IPS-NIHi11 (cell line): ENCODE measurements at regions not wholly inside any gene's neighbourhood (a gene's known extent, or its start where the extent isn't known, plus 50 kb on each side); places are given as distances from the start of the nearest gene placed in this dataset.

Experiments used
- DNase-seq: peaks from one replicate; pipeline ENCODE4 v3.0.0; 2012; ENCODE audit warnings: mixed read lengths, low spot score

- DNase-seq, result no peak
Observed at GRCh38 chr1:208903251-208903905, 659.2 kb upstream of the PLXNA2 start.

GRCh38 chr1:208907790-208908189 lies 663.6 kb upstream of the PLXNA2 start:
- DNase-seq, result no peak

GRCh38 chr1:208909011-208909984 lies 665.1 kb upstream of the PLXNA2 start:
- DNase-seq, result no peak

- no peak for DNase-seq
Observed at GRCh38 chr1:208910161-208910560, 666.0 kb upstream of the PLXNA2 start.

DNA sequence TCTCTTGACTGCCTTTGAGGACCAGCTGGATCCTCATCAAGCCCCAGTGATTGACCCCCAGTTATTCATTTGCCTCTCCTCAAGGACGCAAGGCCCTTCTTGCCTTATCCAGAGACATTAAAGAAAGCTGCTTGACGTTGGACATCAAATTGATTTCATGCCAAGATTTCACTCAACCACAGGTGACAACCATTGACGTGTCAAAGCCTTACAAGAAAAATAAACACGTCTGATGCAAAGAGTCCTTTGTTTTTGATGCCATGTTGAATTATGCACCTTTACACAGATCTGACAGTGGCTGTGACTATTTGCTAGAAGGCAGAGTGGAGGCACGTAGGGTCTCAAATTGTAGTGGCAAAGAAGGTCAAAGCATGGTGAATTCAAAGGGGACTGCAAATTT lies 666.2 kb upstream of the CAMK1G start:
- DNase-seq, result no peak

DNA sequence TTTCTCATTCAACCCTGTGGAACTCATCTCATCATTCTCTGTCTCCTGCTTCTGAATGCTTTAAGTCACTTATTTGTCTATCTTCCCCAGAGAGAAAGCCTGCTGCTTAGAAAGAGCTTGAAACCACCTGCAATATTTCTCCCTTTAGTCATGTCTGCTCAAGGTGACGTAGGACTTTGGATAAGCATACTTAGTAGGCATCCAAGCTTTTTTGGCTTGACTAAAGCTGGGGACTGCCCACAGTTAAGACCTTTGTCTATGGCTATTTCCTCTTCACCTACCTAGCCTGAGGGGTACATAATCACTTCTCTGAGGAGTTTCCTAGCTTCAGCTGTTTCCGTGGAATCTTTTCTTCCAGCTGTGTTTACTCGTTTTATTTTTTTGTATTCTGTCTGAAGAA lies 665.8 kb upstream of the CAMK1G start:
- DNase-seq, result no peak

DNA sequence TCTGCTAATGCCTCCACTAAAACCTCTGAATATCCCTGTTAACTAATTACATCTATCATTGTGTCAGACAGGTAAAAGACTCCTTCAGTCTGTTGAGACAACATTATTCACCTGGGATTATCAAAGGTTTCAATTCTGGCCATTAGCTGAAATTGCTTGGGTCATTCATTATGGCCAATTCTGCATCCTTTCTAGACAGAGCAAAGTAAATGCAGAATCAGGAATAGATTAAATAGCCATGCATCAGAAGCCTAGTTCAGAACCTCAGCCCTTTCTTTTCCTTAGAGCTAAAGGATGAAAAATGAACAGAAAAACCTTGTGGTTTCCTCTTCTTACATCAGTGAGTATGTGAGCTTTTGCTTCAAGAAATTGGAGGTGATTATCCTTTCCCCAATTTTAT lies 665.4 kb upstream of the CAMK1G start:
- DNase-seq, result no peak

DNA sequence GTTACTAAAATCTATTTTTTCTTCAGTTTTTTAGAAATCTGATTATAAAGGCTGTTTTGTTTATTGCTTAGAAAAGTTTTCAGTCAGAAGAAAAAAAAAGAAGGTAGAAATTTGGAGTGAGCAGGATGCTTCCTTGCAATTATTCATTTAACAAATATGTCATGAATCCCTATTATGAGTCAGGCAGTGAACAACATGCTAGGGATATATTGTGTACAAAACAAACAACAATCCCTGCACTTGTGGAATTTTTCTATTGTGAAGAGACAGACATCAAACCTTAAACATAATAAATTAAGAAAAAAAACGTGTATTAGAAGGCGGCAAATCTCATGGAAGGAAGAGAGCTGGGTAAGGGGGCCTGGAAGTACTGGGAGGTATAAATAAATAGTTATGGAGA lies 664.1 kb upstream of the CAMK1G start:
- no peak for DNase-seq

GRCh38 chr1:208921259-208921658 lies 662.3 kb upstream of the CAMK1G start:
- no peak for DNase-seq

GRCh38 chr1:208923456-208923855 lies 660.1 kb upstream of the CAMK1G start:
- DNase-seq, result no peak

DNA sequence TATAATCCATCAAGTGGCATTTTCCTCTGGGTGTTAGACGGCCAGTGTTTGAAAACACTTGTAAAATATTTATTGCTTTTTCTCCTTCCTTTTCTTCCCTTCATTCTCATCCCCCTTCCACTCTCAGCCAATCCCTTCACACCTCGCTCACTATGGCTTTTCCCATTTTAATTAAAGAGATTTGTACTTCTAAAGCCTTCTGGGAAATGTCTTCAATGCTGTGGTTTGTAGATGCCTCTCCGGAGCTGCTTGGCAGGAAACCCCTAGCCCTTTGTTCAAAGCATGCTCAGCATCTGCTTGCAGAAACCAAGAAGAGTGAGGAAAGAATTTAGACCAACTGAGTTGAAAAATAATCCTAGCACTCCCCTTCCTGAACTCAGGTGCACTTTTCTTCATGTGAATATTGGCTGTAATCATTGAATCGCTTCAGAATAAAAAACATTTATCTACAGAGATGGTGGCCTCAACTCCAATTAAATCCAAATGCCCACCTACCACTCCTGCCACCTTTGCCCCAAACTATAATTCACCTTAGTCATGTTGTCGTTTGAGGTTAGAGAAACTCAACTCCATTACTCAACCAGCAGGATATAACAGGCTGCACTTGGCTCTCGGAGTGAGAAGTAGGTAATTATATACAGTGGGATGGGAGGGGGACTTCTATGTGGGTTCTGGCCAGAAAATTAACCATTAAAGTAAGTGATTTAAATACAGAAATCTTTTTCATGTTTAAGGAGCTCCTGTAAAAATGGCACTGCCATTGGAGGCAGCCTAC lies 659.4 kb upstream of the CAMK1G start:
- DNase-seq, result no peak

- no peak for DNase-seq
Observed at GRCh38 chr1:208924928-208925327, 658.6 kb upstream of the CAMK1G start.

DNA sequence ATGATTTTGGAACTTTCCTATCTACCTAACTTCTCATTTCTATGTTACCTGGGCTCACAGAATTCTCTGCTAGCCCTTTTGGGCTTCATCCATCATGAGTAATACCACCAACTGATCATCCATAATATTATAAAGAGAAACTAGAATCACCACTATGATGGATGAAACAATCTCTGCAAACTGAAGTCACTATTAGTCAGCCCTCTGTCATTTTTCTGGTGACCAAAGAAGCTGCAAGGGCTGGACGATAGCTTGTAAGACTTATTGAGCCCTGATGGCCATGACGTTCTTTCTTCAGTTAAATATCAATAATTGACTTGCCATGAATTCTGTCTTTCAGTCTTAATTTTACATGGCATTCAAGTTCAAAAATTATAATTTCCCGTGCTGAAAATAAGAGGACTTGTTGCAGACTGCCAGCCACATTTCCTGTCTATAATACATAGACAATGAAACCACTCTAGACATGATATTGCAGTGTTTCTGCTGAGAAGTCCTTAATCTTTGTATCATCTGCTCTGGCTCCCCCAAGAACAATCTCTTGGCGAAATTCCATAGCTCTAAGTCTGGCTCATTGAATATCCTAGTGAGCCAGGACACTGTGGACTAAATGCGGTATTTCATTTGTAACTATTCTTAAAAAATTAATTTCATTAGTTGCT lies 655.0 kb upstream of the CAMK1G start:
- no peak for DNase-seq

DNA sequence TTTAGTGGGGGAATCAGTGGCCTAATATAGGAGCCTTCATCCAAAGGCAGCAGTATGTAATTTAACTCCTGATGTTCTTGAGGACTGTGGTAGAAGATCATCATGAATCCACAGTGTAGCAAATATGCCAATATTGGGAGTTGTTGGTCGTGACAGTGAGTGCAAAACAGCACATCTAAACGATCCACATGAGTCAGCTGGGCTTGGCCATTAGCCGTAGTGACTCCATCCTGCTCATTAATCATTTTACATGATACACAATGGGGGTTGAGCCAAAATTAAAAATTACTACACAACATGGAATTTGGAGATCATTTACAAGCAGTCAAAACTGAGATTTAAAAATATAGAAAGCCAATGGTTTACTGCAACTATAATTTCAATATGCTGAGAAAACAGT lies 653.9 kb upstream of the CAMK1G start:
- no peak for DNase-seq

DNA sequence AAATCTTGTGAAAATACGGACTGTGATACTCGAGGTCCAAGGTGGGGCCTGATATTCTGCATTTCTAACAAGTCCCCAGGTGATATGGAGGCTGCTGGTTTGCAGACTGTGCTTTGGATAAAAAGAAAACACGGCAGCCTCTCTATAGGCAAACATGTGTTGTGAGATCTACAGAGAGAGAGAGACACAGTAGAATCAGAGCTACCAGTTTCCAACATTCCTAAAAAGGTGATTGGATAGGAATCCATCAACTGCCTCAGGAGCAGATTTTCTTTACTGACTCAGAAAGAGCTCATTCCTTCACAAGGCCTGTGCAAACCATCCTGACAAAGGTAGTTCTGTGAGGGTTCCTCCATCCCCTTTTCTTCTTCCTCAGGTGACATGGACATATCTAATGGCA lies 651.6 kb upstream of the CAMK1G start:
- DNase-seq, result no peak

GRCh38 chr1:208933984-208934525 lies 649.5 kb upstream of the CAMK1G start:
- no peak for DNase-seq

DNA sequence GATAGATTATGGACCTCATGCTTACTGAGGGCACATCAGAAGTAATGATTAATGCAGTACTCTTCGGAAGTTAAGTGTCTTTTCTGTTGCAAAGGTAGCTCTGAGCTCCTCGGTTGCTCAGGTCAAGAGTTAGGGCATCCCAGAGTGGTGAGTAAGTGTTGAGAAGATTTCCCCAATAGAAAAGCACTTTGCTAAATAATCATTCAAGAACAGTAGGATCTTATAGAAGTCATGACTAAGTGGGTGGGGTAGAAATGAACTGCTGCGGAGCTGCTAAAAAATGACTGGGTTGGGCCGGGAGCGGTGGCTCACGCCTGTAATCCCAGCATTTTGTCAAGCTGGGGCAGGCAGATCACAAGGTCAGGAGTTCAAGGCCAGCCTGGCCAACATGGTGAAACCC lies 648.6 kb upstream of the CAMK1G start:
- no peak for DNase-seq

- no peak for DNase-seq
Observed at GRCh38 chr1:208935517-208936187, 647.9 kb upstream of the CAMK1G start.

DNA sequence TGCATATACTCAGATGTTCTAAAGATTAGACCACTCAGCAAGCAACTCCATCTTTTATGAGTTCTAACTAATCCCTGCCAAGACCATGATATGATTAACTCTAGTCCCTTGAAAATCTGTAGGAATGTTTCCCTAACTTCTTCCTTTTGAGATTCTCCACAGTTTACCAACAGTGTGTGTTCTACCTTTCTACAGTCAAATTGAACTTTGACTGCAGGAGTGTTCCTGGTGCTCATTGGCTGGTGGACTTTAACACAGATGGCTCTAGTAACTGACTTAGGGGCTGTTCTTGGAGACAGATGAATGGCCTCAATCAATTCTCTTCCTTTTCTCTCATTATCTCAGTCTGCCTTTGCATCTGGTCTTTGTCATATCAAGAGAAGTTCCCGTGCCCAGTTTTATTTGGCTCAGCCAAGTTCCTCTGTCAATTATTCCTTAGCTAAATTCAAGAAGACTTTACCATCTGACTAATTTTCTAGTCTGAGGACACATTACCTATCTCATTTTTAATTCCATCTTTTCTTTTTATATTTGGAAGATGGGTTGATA lies 643.9 kb upstream of the CAMK1G start:
- DNase-seq, result no peak

GRCh38 chr1:208942394-208943130 lies 641.0 kb upstream of the CAMK1G start:
- no peak for DNase-seq
